PC-3 (cell line): ENCODE measurements at regions not wholly inside any gene's neighbourhood (a gene's known extent, or its start where the extent isn't known, plus 50 kb on each side); places are given as distances from the start of the nearest gene placed in this dataset.

Experiments
- ATAC-seq: fragments of 200-7000 bp; cut with Tn5 transposase; 2 replicates; pipeline ENCODE4 v1.9.1; 2020; ENCODE audit warnings: mild to moderate bottlenecking, moderate library complexity
- BruUV-seq: library from RNA; stranded (reverse); fragments of 400-500 nt; replicated peaks from 2 replicates; lab custom pipeline; 2021; lab: Mats Ljungman, UMichigan
- CTCF ChIA-PET: fragments of 300-600 bp; sonication (Branson Sonifier 250); formaldehyde crosslinking; loops from one replicate; lab custom pipeline; 2022; ENCODE audit warnings: antibody characterized with exemption; lab: Charles Lee
- POLR2A ChIA-PET: fragments of 300-600 bp; sonication (Branson Sonifier 250); formaldehyde crosslinking; loops from one replicate; lab custom pipeline; 2022; ENCODE audit warnings: antibody characterized with exemption; ENCODE audit not compliant: unreplicated experiment; lab: Charles Lee
- DNase-seq: peaks from one replicate; pipeline ENCODE4 v3.0.0-alpha.2; 2015
- H2AFZ ChIP-seq: fragments of 300-600 bp; sonication (generic); 2 replicates; pipeline ENCODE4 v1.6.0; 2016; ENCODE audit warnings: antibody characterized with exemption, low read length
- H3F3A ChIP-seq: fragments of 300-600 bp; sonication (generic); one replicate; pipeline ENCODE4 v1.6.0; 2017; ENCODE audit warnings: antibody characterized with exemption, low read length, control low read depth, mild to moderate bottlenecking; ENCODE audit not compliant: unreplicated experiment
- H3K27ac ChIP-seq: fragments of 300-600 bp; sonication (generic); 2 replicates; pipeline ENCODE4 v1.5.1; 2016; ENCODE audit warnings: mild to moderate bottlenecking, low read length
- H3K27me3 ChIP-seq: fragments of 300-600 bp; sonication (generic); 2 replicates; pipeline ENCODE4 v1.6.1; 2016; ENCODE audit warnings: low read length, mixed read lengths
- H3K36me3 ChIP-seq: fragments of 300-600 bp; sonication (generic); 2 replicates; pipeline ENCODE4 v1.6.1; 2016; ENCODE audit warnings: low read depth, mixed run types, low read length, mixed read lengths
- H3K4me1 ChIP-seq: fragments of 300-600 bp; sonication (generic); 2 replicates; pipeline ENCODE4 v1.5.1; 2016; ENCODE audit warnings: low read length; ENCODE audit not compliant: insufficient read depth
- H3K4me2 ChIP-seq: fragments of 300-600 bp; sonication (generic); 2 replicates; pipeline ENCODE4 v1.6.0; 2016; ENCODE audit warnings: low read length
- H3K4me3 ChIP-seq: fragments of 300-600 bp; sonication (generic); 2 replicates; pipeline ENCODE4 v1.5.1; 2016; ENCODE audit warnings: mild to moderate bottlenecking, low read length, mixed read lengths
- H3K79me2 ChIP-seq: fragments of 300-600 bp; sonication (generic); 2 replicates; pipeline ENCODE4 v1.6.1; 2017; ENCODE audit warnings: low read length, mixed read lengths
- H3K9ac ChIP-seq: fragments of 300-600 bp; sonication (generic); 2 replicates; pipeline ENCODE4 v1.6.0; 2016; ENCODE audit warnings: mild to moderate bottlenecking, low read length
- H3K9me2 ChIP-seq: fragments of 300-600 bp; sonication (generic); replicated peaks from 2 replicates; pipeline ENCODE4 v1.6.1; 2016; ENCODE audit warnings: mixed run types, low read length, mixed read lengths
- H3K9me3 ChIP-seq: fragments of 300-600 bp; sonication (generic); 2 replicates; pipeline ENCODE4 v1.6.1; 2016; ENCODE audit warnings: low read length, mixed read lengths
- H4K20me1 ChIP-seq: fragments of 300-600 bp; sonication (generic); 2 replicates; pipeline ENCODE4 v1.6.1; 2016; ENCODE audit warnings: low read length, mixed read lengths
- EZH2 ChIP-seq: fragments of 300-600 bp; sonication (generic); IDR thresholded peaks from one replicate; pipeline ENCODE4 v1.6.1; 2017; ENCODE audit warnings: antibody characterized with exemption, mild to moderate bottlenecking, low read length; ENCODE audit not compliant: unreplicated experiment
- EZH2phosphoT487 ChIP-seq: fragments of 300-600 bp; sonication (generic); IDR thresholded peaks from 2 replicates; pipeline ENCODE4 v1.6.1; 2018; ENCODE audit warnings: mild to moderate bottlenecking, antibody characterized with exemption, low read length, borderline replicate concordance
- intact Hi-C: fragments of 100-400 bp; cut with micrococcal nuclease; formaldehyde crosslinking; loops from 2 replicates; pipeline ENCODE4 v1.9.0; 2023
- TF ChIP-seq, protein P1 (sequence below): fragments of 300-600 bp; sonication (generic); conservative IDR thresholded peaks from 2 replicates; pipeline ENCODE4 v1.5.1; 2017; ENCODE audit warnings: antibody characterized with exemption, low read depth, mild to moderate bottlenecking, low read length

DNA sequence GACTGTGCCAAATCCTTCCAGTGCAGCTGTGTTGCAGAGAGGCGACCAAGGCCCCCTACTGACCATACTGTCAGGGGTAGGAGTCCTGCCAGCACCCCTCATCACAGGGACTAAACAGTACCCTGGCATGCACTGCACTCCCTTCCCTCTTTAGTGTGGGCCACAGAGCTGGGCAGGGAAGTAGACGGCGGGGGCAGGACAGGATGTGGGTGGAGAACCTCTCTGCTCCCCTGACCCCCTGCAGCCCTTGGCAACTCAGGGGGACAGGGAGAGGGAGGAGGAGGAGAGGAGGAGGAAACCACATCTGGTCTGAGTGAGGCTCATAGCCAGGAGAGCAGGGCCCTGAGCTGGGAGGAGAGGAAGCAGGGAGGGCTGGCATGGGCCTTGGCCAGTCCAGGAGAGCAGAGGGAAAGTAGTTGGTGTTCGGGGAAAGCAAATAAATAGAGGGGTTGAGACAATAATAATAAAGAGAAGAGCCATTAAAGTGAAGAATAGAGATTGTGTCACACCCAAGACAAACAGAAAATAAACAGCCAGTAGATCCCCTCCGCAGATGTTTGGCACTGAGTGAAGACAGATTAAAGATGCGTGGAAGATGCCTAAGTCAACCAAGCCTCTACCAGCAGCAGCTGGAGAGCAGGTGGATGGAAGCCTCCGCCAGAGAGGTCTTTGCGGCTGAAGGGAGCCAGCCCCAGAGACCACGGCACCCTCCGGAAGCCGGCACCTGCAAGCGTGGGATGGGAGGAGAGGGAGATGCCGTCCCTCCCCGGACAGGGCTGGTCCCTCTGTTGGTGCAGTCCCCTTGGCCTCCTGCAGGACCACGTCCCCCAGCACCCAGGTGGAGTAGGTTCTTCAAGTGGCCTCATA is 61.5 kb downstream of the RPUSD4 start:
- ATAC-seq (no peak), DNase-seq (no peak)
- peaks cover 17% of the 10 kb centered on the region for H3K4me1 ChIP-seq
- H3K27ac ChIP-seq, result no peak overlapping the region
- ChIA-PET CTCF (no interaction called here), POLR2A (no interaction called here)
- H3K79me2 ChIP-seq, result no peaks in the 10 kb centered on the region
- no peak overlapping the region for H2AFZ ChIP-seq
- intact Hi-C loops, result loop anchor here (5.0 kb wide), 1 partner anchor 38 kb away; no protein-coding TSS in a partner anchor
- H3K9me2 ChIP-seq, result no peaks in the 10 kb centered on the region
- H3K9me3 ChIP-seq, result no peaks in the 10 kb centered on the region
- no TSS peak for BruUV-seq
- H3K4me2 ChIP-seq, result no peak overlapping the region
- TF ChIP-seq EZH2 (no peak), EZH2phosphoT487 (no peak)
- TF ChIP-seq, protein P1, sequence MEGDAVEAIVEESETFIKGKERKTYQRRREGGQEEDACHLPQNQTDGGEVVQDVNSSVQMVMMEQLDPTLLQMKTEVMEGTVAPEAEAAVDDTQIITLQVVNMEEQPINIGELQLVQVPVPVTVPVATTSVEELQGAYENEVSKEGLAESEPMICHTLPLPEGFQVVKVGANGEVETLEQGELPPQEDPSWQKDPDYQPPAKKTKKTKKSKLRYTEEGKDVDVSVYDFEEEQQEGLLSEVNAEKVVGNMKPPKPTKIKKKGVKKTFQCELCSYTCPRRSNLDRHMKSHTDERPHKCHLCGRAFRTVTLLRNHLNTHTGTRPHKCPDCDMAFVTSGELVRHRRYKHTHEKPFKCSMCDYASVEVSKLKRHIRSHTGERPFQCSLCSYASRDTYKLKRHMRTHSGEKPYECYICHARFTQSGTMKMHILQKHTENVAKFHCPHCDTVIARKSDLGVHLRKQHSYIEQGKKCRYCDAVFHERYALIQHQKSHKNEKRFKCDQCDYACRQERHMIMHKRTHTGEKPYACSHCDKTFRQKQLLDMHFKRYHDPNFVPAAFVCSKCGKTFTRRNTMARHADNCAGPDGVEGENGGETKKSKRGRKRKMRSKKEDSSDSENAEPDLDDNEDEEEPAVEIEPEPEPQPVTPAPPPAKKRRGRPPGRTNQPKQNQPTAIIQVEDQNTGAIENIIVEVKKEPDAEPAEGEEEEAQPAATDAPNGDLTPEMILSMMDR, result no peak
- no peaks in the 10 kb centered on the region for H4K20me1 ChIP-seq
- no peaks in the 10 kb centered on the region for H3K36me3 ChIP-seq
- H3K4me3 ChIP-seq, result no peak overlapping the region
- H3K27me3 ChIP-seq, result no peaks in the 10 kb centered on the region
- no peaks in the 10 kb centered on the region for H3F3A ChIP-seq
- no peak overlapping the region for H3K9ac ChIP-seq

DNA sequence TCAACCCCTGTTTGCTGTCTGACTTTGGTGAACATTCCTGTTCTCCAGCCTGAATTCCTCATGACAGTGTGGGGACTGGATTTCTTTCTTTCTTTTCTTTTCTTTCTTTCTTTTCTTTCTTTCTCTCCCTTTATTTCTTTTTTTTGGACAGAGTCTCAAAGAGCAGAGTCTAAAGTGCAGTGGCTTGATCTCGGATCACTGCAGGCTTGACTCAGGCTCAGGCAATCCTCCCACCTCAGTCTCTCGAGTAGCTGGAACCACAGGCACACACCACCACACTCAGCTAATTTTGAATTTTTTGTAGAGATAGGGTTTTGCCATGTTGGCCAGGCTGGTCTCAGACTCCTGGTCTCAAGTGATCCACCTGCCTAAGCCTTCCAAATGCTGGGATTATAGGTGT is 63.1 kb downstream of the RPUSD4 start:
- no peaks in the 10 kb centered on the region for H3K79me2 ChIP-seq

More for the DNA sequence above, 63.1 kb downstream of the RPUSD4 start:
- no TSS peak for BruUV-seq
- TF ChIP-seq EZH2 (no peak), EZH2phosphoT487 (no peak)
- TF ChIP-seq, protein P1, result no peak
- CTCF ChIA-PET, result no interaction called here
- H3K9me2 ChIP-seq, result no peaks in the 10 kb centered on the region
- POLR2A ChIA-PET, result no interaction called here
- no peaks in the 10 kb centered on the region for H4K20me1 ChIP-seq
- no peak overlapping the region for H3K27ac ChIP-seq
- DNase-seq (no peak), ATAC-seq (no peak)
- no peak overlapping the region for H3K4me2 ChIP-seq
- no peaks in the 10 kb centered on the region for H3F3A ChIP-seq
- H3K4me1 ChIP-seq, result peaks cover 16% of the 10 kb centered on the region
- intact Hi-C loops, result no loop called here
- no peaks in the 10 kb centered on the region for H3K9me3 ChIP-seq
- no peak overlapping the region for H3K4me3 ChIP-seq
- H2AFZ ChIP-seq, result no peak overlapping the region
- no peaks in the 10 kb centered on the region for H3K27me3 ChIP-seq
- H3K36me3 ChIP-seq, result no peaks in the 10 kb centered on the region
- no peak overlapping the region for H3K9ac ChIP-seq
